KMS-11 (cell line): ENCODE measurements at regions not wholly inside any gene's neighbourhood (a gene's known extent, or its start where the extent isn't known, plus 50 kb on each side); places are given as distances from the start of the nearest gene placed in this dataset.

ENCODE experiments used
- H2AFZ ChIP-seq: fragments of 200-600 bp; sonication (generic); 2 replicates; pipeline ENCODE4 v1.6.1; 2016; ENCODE audit warnings: antibody characterized with exemption, mixed run types, low read depth
- H3K27ac ChIP-seq: fragments of 200-600 bp; sonication (generic); 2 replicates; pipeline ENCODE4 v1.6.1; 2016; ENCODE audit warnings: mild to moderate bottlenecking, mixed run types
- H3K27me3 ChIP-seq: fragments of 200-600 bp; sonication (generic); 2 replicates; pipeline ENCODE4 v1.6.1; 2017; ENCODE audit warnings: mild to moderate bottlenecking, low read depth, mixed run types, moderate library complexity; ENCODE audit not compliant: insufficient read depth
- H3K36me3 ChIP-seq: fragments of 200-600 bp; sonication (generic); 2 replicates; pipeline ENCODE4 v1.6.1; 2017; ENCODE audit warnings: mild to moderate bottlenecking, mixed run types; ENCODE audit not compliant: insufficient read depth
- H3K4me1 ChIP-seq: fragments of 200-600 bp; sonication (generic); 2 replicates; pipeline ENCODE4 v1.6.1; 2016; ENCODE audit warnings: mild to moderate bottlenecking, low read depth, mixed run types; ENCODE audit not compliant: poor library complexity, severe bottlenecking
- H3K4me2 ChIP-seq: fragments of 200-600 bp; sonication (generic); 2 replicates; pipeline ENCODE4 v1.7.0; 2016; ENCODE audit warnings: mild to moderate bottlenecking, mixed run types
- H3K4me3 ChIP-seq: fragments of 200-600 bp; sonication (generic); IDR thresholded peaks from 2 replicates; pipeline ENCODE4 v1.6.1; 2017; ENCODE audit warnings: low read depth, low read length, mixed read lengths; ENCODE audit not compliant: insufficient read depth
- H3K79me2 ChIP-seq: fragments of 200-600 bp; sonication (generic); 2 replicates; pipeline ENCODE4 v1.6.1; 2016; ENCODE audit warnings: low read depth, mixed run types; ENCODE audit not compliant: insufficient read depth
- H3K9ac ChIP-seq: fragments of 200-600 bp; sonication (generic); 2 replicates; pipeline ENCODE4 v1.6.1; 2016; ENCODE audit warnings: mild to moderate bottlenecking, mixed run types
- H4K20me1 ChIP-seq: fragments of 200-600 bp; sonication (generic); 2 replicates; pipeline ENCODE4 v1.6.1; 2016; ENCODE audit warnings: mild to moderate bottlenecking, mixed run types; ENCODE audit not compliant: insufficient read depth
- TF ChIP-seq, protein P1 (sequence below): fragments of 200-600 bp; sonication (generic); conservative IDR thresholded peaks from 2 replicates; pipeline ENCODE4 v1.6.1; 2017; ENCODE audit warnings: low read depth, mild to moderate bottlenecking, antibody characterized with exemption, low read length, moderate library complexity, mixed read lengths

GRCh38 chr2:125553768-125554167 is 1102.2 kb upstream of the GYPC start:
- Histone ChIP-seq H3K4me3 (no peak overlapping the region), H3K79me2 (no peaks in the 10 kb centered on the region), H2AFZ (no peak overlapping the region), H3K4me2 (no peak overlapping the region), H3K27me3 (no peaks in the 10 kb centered on the region), H3K4me1 (no peaks in the 10 kb centered on the region), H3K27ac (no peak overlapping the region), H3K36me3 (no peaks in the 10 kb centered on the region), H4K20me1 (no peaks in the 10 kb centered on the region), H3K9ac (no peak overlapping the region)
- TF ChIP-seq, protein P1, sequence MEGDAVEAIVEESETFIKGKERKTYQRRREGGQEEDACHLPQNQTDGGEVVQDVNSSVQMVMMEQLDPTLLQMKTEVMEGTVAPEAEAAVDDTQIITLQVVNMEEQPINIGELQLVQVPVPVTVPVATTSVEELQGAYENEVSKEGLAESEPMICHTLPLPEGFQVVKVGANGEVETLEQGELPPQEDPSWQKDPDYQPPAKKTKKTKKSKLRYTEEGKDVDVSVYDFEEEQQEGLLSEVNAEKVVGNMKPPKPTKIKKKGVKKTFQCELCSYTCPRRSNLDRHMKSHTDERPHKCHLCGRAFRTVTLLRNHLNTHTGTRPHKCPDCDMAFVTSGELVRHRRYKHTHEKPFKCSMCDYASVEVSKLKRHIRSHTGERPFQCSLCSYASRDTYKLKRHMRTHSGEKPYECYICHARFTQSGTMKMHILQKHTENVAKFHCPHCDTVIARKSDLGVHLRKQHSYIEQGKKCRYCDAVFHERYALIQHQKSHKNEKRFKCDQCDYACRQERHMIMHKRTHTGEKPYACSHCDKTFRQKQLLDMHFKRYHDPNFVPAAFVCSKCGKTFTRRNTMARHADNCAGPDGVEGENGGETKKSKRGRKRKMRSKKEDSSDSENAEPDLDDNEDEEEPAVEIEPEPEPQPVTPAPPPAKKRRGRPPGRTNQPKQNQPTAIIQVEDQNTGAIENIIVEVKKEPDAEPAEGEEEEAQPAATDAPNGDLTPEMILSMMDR = no peak

- Histone ChIP-seq H3K27me3 (no peaks in the 10 kb centered on the region), H4K20me1 (no peaks in the 10 kb centered on the region), H3K79me2 (no peaks in the 10 kb centered on the region), H3K4me3 (no peak overlapping the region), H3K4me1 (no peaks in the 10 kb centered on the region), H3K27ac (no peak overlapping the region), H2AFZ (no peak overlapping the region), H3K9ac (no peak overlapping the region), H3K36me3 (no peaks in the 10 kb centered on the region), H3K4me2 (no peak overlapping the region)
- TF ChIP-seq, protein P1 = no peak
These were observed 1101.0 kb upstream of the GYPC start for GRCh38 chr2:125554956-125555355.

GRCh38 chr2:125559186-125559585 is 1096.8 kb upstream of the GYPC start:
- Histone ChIP-seq H3K4me1 (no peaks in the 10 kb centered on the region), H3K4me2 (no peak overlapping the region), H2AFZ (no peak overlapping the region), H3K4me3 (no peak overlapping the region), H3K27ac (no peak overlapping the region), H3K79me2 (no peaks in the 10 kb centered on the region), H3K9ac (no peak overlapping the region), H3K36me3 (no peaks in the 10 kb centered on the region), H4K20me1 (no peaks in the 10 kb centered on the region), H3K27me3 (no peaks in the 10 kb centered on the region)
- TF ChIP-seq, protein P1 = no peak

GRCh38 chr2:125560855-125561254 is 1095.1 kb upstream of the GYPC start:
- Histone ChIP-seq H3K4me3 (no peak overlapping the region), H3K27me3 (no peaks in the 10 kb centered on the region), H2AFZ (no peak overlapping the region), H4K20me1 (no peaks in the 10 kb centered on the region), H3K4me1 (no peaks in the 10 kb centered on the region), H3K4me2 (no peak overlapping the region), H3K27ac (no peak overlapping the region), H3K79me2 (no peaks in the 10 kb centered on the region), H3K36me3 (no peaks in the 10 kb centered on the region), H3K9ac (no peak overlapping the region)
- TF ChIP-seq, protein P1 = no peak

GRCh38 chr2:125561302-125561701 is 1094.7 kb upstream of the GYPC start:
- TF ChIP-seq, protein P1 = no peak

More at GRCh38 chr2:125561302-125561701, 1094.7 kb upstream of the GYPC start:
- H4K20me1 ChIP-seq = no peaks in the 10 kb centered on the region
- no peak overlapping the region for H3K27ac ChIP-seq
- no peak overlapping the region for H2AFZ ChIP-seq
- H3K4me2 ChIP-seq = no peak overlapping the region
- no peak overlapping the region for H3K9ac ChIP-seq
- H3K36me3 ChIP-seq = no peaks in the 10 kb centered on the region
- no peaks in the 10 kb centered on the region for H3K79me2 ChIP-seq
- no peak overlapping the region for H3K4me3 ChIP-seq
- no peaks in the 10 kb centered on the region for H3K27me3 ChIP-seq
- H3K4me1 ChIP-seq = no peaks in the 10 kb centered on the region
